ENCODE measurements at regions not wholly inside any gene's neighbourhood (a gene's known extent, or its start where the extent isn't known, plus 50 kb on each side); places are given as distances from the start of the nearest gene placed in this dataset.

GRCh38 chr1:169043823-169044222, 62.7 kb upstream of the ATP1B1 start:
- TF ChIP-seq POLR2A (IDR thresholded peaks at IDR 0.05): no peak
- no peak for TF ChIP-seq CTCF (IDR thresholded peaks at IDR 0.05)

Measured in right lobe of liver (tissue), 4 donors.